ENCODE measurements at regions not wholly inside any gene's neighbourhood (a gene's known extent, or its start where the extent isn't known, plus 50 kb on each side); places are given as distances from the start of the nearest gene placed in this dataset.
"Not testable (repeated sequence)": the region's sequence is repeated elsewhere in the genome, so short reads cannot be mapped to it uniquely, and the experiment has no call there.

- TF ChIP-seq CTCF (IDR thresholded peaks at IDR 0.05); MAX (IDR thresholded peaks at IDR 0.05; ENCODE audit: low read depth); ELF1 (IDR thresholded peaks at IDR 0.05); MXI1 (IDR thresholded peaks at IDR 0.05; ENCODE audit: low read depth, low read length); PBX3 (IDR thresholded peaks at IDR 0.05); RCOR1 (IDR thresholded peaks at IDR 0.05; ENCODE audit: low read length); SMC3 (IDR thresholded peaks at IDR 0.05; ENCODE audit: low read depth, low read length); POLR2AphosphoS5 (IDR thresholded peaks at IDR 0.05; ENCODE audit: low read depth, low read length); TEAD4 (IDR thresholded peaks at IDR 0.05; ENCODE audit: borderline replicate concordance, insufficient read depth); EP300 (IDR thresholded peaks at IDR 0.05; ENCODE audit: borderline replicate concordance in 1 of 2, low read depth in 1 of 2, low read length in 1 of 2); RFX5 (IDR thresholded peaks at IDR 0.05; ENCODE audit: low read length); FOXJ3 (CRISPR knock-in tag; IDR thresholded peaks at IDR 0.05); USF1 (IDR thresholded peaks at IDR 0.05; ENCODE audit: borderline replicate concordance, low read depth): not testable (repeated sequence)
Observed at GRCh38 chr5:56292874-56293273, 59.7 kb upstream of the ANKRD55 start.
